Left ventricle myocardium inferior (tissue), 1 donor: ENCODE measurements at regions not wholly inside any gene's neighbourhood (a gene's known extent, or its start where the extent isn't known, plus 50 kb on each side); places are given as distances from the start of the nearest gene placed in this dataset.

Source experiments
- DNase-seq: peaks from one replicate; pipeline ENCODE4 v3.0.0-alpha.2; 2020
- H3K27ac ChIP-seq: fragments of 200-600 bp; replicated peaks from 2 replicates; pipeline ENCODE4 v1.8.0; 2021
- H3K27me3 ChIP-seq: fragments of 200-600 bp; 2 replicates; pipeline ENCODE4 v1.8.0; 2021; ENCODE audit warnings: low read depth
- H3K36me3 ChIP-seq: fragments of 200-600 bp; 2 replicates; pipeline ENCODE4 v1.8.0; 2021
- H3K4me1 ChIP-seq: fragments of 200-600 bp; 2 replicates; pipeline ENCODE4 v1.8.0; 2021
- H3K4me3 ChIP-seq: fragments of 200-600 bp; 2 replicates; pipeline ENCODE4 v1.8.0; 2021; ENCODE audit warnings: mild to moderate bottlenecking, moderate library complexity
- H3K9me3 ChIP-seq: fragments of 200-600 bp; replicated peaks from 2 replicates; pipeline ENCODE4 v1.8.0; 2021
- intact Hi-C: fragments of 100-400 bp; cut with micrococcal nuclease; formaldehyde crosslinking; loops from one replicate; pipeline ENCODE4 v1.11.0; 2022
- TF ChIP-seq, protein P1 (sequence below): fragments of 200-600 bp; IDR thresholded peaks from 2 replicates; pipeline ENCODE4 v1.8.0; 2021; ENCODE audit warnings: antibody characterized with exemption, mild to moderate bottlenecking, borderline replicate concordance
- donor health status: DM: no; HTN: yes; CAD: no; lungs with severe emphysema.

DNA sequence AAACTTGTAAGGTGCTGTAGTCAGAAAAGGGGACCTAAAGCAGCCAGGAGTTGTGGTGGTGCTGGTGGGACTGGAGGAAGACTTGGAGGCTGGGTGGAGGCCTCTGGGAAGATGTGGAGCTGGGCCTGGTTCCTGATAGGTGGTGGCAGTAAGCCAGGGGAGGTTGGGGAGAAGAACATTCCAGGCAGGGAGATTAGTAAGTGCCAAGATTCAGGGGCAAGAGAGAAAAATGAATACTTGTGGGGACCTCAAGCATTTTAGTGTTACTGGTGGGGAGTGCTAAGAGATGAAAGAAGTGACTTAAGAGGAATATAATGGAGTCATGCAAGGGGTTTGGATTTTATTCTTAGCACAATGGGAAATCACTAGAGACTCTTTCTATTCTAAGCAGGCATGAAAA lies 79.0 kb upstream of the B3GAT2 start:
- Histone ChIP-seq H3K36me3 (no peaks in the 10 kb centered on the region), H3K4me3 (no peak overlapping the region), H3K27ac (no peak overlapping the region), H3K4me1 (no peaks in the 10 kb centered on the region), H3K27me3 (no peaks in the 10 kb centered on the region), H3K9me3 (no peaks in the 10 kb centered on the region)
- TF ChIP-seq, protein P1, sequence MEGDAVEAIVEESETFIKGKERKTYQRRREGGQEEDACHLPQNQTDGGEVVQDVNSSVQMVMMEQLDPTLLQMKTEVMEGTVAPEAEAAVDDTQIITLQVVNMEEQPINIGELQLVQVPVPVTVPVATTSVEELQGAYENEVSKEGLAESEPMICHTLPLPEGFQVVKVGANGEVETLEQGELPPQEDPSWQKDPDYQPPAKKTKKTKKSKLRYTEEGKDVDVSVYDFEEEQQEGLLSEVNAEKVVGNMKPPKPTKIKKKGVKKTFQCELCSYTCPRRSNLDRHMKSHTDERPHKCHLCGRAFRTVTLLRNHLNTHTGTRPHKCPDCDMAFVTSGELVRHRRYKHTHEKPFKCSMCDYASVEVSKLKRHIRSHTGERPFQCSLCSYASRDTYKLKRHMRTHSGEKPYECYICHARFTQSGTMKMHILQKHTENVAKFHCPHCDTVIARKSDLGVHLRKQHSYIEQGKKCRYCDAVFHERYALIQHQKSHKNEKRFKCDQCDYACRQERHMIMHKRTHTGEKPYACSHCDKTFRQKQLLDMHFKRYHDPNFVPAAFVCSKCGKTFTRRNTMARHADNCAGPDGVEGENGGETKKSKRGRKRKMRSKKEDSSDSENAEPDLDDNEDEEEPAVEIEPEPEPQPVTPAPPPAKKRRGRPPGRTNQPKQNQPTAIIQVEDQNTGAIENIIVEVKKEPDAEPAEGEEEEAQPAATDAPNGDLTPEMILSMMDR: no peak
- intact Hi-C loops: no loop called here
- DNase-seq: no peak

DNA sequence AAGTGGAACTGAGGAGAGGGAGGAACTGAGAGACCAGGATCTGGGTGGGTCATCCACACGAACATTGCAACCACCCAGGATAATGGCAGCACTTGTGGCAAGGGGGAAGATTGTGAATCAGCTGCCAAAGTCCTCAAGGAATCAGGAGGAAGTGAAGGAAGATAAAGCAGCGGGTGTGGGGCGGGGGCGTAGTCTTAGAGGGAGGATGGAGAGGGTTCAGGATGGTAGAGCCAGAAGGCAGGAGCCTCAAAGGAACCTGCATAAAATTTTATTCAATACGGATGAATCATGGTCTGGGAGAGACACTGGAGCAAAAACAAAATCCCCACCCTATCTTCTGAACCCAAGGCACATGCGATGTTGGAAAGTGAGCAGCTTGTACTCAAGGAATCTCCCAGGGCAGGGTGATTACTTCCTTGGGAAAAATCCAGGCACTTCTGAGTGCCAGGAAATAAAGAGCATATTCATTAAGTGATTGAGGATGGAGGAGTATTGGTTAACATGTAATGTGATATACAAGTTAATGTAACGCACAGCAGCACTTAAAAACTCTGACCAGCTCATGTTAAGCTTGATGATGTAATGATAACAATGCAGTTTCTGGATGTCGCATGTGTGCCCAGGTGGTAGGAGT lies 82.0 kb upstream of the B3GAT2 start:
- TF ChIP-seq, protein P1: no peak
- Histone ChIP-seq H3K27ac (no peak overlapping the region), H3K4me3 (no peak overlapping the region), H3K9me3 (no peaks in the 10 kb centered on the region), H3K27me3 (no peaks in the 10 kb centered on the region), H3K36me3 (no peaks in the 10 kb centered on the region), H3K4me1 (no peaks in the 10 kb centered on the region)
- intact Hi-C loops: no loop called here
- no peak for DNase-seq

DNA sequence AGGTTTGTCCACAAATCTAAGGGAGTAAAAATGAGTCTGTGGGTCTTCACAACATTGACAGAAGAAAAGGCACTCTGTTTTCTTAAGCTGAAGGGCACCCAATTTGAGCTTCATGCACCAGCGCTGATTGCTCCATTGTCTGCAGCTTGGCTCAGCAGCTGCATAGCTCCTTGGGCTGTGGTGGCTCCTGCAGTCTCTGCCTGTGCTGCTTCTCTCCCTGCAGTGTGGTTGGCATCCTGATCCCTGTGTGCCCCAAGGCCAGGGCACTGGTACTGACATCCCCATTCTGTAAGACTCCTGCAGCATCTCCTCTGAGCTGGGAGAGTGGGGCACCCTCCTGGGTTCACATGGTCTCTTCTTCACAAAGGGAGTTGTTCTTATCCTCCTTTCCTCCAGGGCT lies 83.2 kb upstream of the B3GAT2 start:
- no peaks in the 10 kb centered on the region for H3K9me3 ChIP-seq
- TF ChIP-seq, protein P1: no peak
- DNase-seq: no peak
- H3K4me3 ChIP-seq: no peak overlapping the region
- no peaks in the 10 kb centered on the region for H3K27me3 ChIP-seq
- H3K4me1 ChIP-seq: no peaks in the 10 kb centered on the region
- intact Hi-C loops: no loop called here
- H3K27ac ChIP-seq: no peak overlapping the region
- no peaks in the 10 kb centered on the region for H3K36me3 ChIP-seq

DNA sequence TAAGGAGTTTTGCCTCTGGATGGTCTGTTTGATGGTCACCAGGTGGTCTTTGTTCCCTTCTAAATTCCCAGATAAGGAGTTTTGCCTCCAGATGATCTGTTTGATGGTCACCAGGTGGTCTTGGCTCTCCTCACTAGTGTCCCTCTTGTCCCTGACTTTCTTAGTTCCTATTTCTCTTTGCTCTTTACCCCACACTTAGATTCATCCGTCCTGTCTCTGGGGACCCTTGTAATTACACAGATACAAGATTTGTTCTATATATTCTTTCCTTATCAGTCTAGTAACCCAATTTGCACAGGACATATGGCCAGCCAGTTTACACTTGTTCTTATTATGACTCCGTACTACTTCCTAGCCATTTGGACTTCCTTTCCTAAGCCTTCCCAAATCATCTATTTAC lies 84.0 kb upstream of the B3GAT2 start:
- TF ChIP-seq, protein P1: no peak
- Histone ChIP-seq H3K9me3 (no peaks in the 10 kb centered on the region), H3K4me3 (no peak overlapping the region), H3K27me3 (no peaks in the 10 kb centered on the region), H3K27ac (no peak overlapping the region), H3K4me1 (no peaks in the 10 kb centered on the region), H3K36me3 (no peaks in the 10 kb centered on the region)
- intact Hi-C loops: no loop called here
- DNase-seq: no peak

DNA sequence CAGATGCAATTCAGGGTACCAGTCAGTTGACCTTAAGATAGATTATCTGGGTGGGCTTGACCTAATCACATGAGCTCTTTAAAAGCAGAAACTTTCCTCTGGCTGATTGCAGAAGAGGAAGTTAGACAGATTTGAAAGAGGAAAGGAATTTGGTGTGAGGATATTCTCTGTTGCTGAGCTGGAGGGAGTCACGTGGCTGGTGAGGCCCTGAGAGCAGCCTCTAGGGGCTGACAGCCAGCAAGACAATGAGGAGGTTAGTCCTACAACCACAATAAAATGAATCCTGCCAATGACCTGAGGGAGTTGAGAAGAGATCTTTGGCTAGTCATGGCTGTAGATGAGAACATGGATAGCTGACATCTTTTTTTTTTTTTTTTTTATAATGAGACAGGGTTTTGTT lies 87.0 kb upstream of the B3GAT2 start:
- TF ChIP-seq, protein P1: no peak
- peaks cover 14% of the 10 kb centered on the region for H3K4me1 ChIP-seq
- DNase-seq: no peak
- no peaks in the 10 kb centered on the region for H3K9me3 ChIP-seq
- intact Hi-C loops: no loop called here
- no peaks in the 10 kb centered on the region for H3K27me3 ChIP-seq
- H3K27ac ChIP-seq: no peak overlapping the region
- no peak overlapping the region for H3K4me3 ChIP-seq
- no peaks in the 10 kb centered on the region for H3K36me3 ChIP-seq

DNA sequence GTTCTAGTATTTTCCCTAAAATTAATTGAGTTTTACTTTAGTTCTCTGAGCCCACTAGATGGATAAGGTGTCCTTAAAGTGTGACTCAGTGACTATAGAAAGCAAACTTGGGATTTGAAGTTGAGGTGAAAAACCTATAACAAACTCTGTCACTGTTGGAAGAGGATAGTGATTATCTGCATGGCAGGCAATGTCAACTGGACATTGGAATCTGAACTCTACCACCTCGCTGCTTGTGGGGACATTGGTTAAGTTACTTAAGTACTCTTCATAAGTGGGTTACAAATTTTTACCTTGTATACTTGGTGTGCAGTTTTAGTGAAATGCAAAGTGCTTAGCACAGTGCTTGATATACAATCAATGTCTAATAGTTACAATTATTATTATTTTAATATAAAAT lies 87.9 kb upstream of the B3GAT2 start:
- DNase-seq: no peak
- Histone ChIP-seq H3K9me3 (no peaks in the 10 kb centered on the region), H3K27me3 (no peaks in the 10 kb centered on the region), H3K4me3 (no peak overlapping the region), H3K27ac (no peak overlapping the region), H3K36me3 (no peaks in the 10 kb centered on the region), H3K4me1 (peaks cover 14% of the 10 kb centered on the region)
- intact Hi-C loops: no loop called here
- TF ChIP-seq, protein P1: no peak
